ENCODE measurements at regions not wholly inside any gene's neighbourhood (a gene's known extent, or its start where the extent isn't known, plus 50 kb on each side); places are given as distances from the start of the nearest gene placed in this dataset.

- H3K9me3 ChIP-seq (ENCODE audit: control insufficient read depth, low read length): no peaks in the 10 kb centered on the region
- DNase-seq (no peak), ATAC-seq (no peak)
Measured at GRCh38 chr3:89624494-89624893, 517.1 kb downstream of the EPHA3 start.

GRCh38 chr3:89625945-89626344 is 518.5 kb downstream of the EPHA3 start:
- whole genome bisulfite sequencing: 55% methylated on average over 2 of the region's 2 CpGs
- Histone ChIP-seq H3K27ac (ENCODE audit: low read length) (no peak overlapping the region), H3K27me3 (ENCODE audit: control insufficient read depth, insufficient read depth) (no peaks in the 10 kb centered on the region), H3K9me3 (ENCODE audit: control insufficient read depth, low read length) (no peaks in the 10 kb centered on the region), H3K4me3 (ENCODE audit: low read length) (no peak overlapping the region), H3K4me1 (ENCODE audit: control insufficient read depth, insufficient read depth, low read length) (no peaks in the 10 kb centered on the region)
- no peak for DNase-seq
- ATAC-seq: no peak
- intact Hi-C loops (cut with DNase I): no loop called here

More at GRCh38 chr3:89624494-89624893, 517.1 kb downstream of the EPHA3 start:
- intact Hi-C loops (cut with DNase I): no loop called here
- H3K27me3 ChIP-seq (ENCODE audit: control insufficient read depth, insufficient read depth): no peaks in the 10 kb centered on the region
- H3K27ac ChIP-seq (ENCODE audit: low read length): no peak overlapping the region
- no peaks in the 10 kb centered on the region for H3K4me1 ChIP-seq (ENCODE audit: control insufficient read depth, insufficient read depth, low read length)
- no peak overlapping the region for H3K4me3 ChIP-seq (ENCODE audit: low read length)
- 86% methylated on average over 4 of the region's 4 CpGs for WGBS

- 47% methylated on average over 5 of the region's 5 CpGs for WGBS
- no peaks in the 10 kb centered on the region for H3K27me3 ChIP-seq (ENCODE audit: control insufficient read depth, insufficient read depth)
- H3K27ac ChIP-seq (ENCODE audit: low read length): no peak overlapping the region
- intact Hi-C loops (cut with DNase I): no loop called here
- DNase-seq (no peak), ATAC-seq (no peak)
- no peak overlapping the region for H3K4me3 ChIP-seq (ENCODE audit: low read length)
- no peaks in the 10 kb centered on the region for H3K4me1 ChIP-seq (ENCODE audit: control insufficient read depth, insufficient read depth, low read length)
- H3K9me3 ChIP-seq (ENCODE audit: control insufficient read depth, low read length): no peaks in the 10 kb centered on the region
Measured at GRCh38 chr3:89628856-89629670, 521.6 kb downstream of the EPHA3 start.

- no peak overlapping the region for H3K27ac ChIP-seq (ENCODE audit: low read length)
- intact Hi-C loops (cut with DNase I): no loop called here
Measured at GRCh38 chr3:89635137-89635536, 527.7 kb downstream of the EPHA3 start.

GRCh38 chr3:89644716-89645115 is 537.3 kb downstream of the EPHA3 start:
- WGBS: 24% methylated on average over 1 of the region's 1 CpG
- ATAC-seq (no peak), DNase-seq (no peak)
- Histone ChIP-seq H3K4me3 (ENCODE audit: low read length) (no peak overlapping the region), H3K9me3 (ENCODE audit: control insufficient read depth, low read length) (no peaks in the 10 kb centered on the region), H3K27me3 (ENCODE audit: control insufficient read depth, insufficient read depth) (no peaks in the 10 kb centered on the region), H3K4me1 (ENCODE audit: control insufficient read depth, insufficient read depth, low read length) (no peaks in the 10 kb centered on the region), H3K27ac (ENCODE audit: low read length) (no peak overlapping the region)
- intact Hi-C loops (cut with DNase I): no loop called here

More at GRCh38 chr3:89635137-89635536, 527.7 kb downstream of the EPHA3 start:
- Histone ChIP-seq H3K4me3 (ENCODE audit: low read length) (no peak overlapping the region), H3K27me3 (ENCODE audit: control insufficient read depth, insufficient read depth) (no peaks in the 10 kb centered on the region), H3K9me3 (ENCODE audit: control insufficient read depth, low read length) (no peaks in the 10 kb centered on the region), H3K4me1 (ENCODE audit: control insufficient read depth, insufficient read depth, low read length) (no peaks in the 10 kb centered on the region)
- ATAC-seq (no peak), DNase-seq (no peak)

- Histone ChIP-seq H3K27me3 (ENCODE audit: control insufficient read depth, insufficient read depth) (no peaks in the 10 kb centered on the region), H3K4me3 (ENCODE audit: low read length) (no peak overlapping the region)
- WGBS: 93% methylated on average over 5 of the region's 5 CpGs
Measured at GRCh38 chr3:89649431-89649830, 542.0 kb downstream of the EPHA3 start.

GRCh38 chr3:89654031-89654430 is 546.6 kb downstream of the EPHA3 start:
- Histone ChIP-seq H3K27me3 (ENCODE audit: control insufficient read depth, insufficient read depth) (no peaks in the 10 kb centered on the region), H3K4me3 (ENCODE audit: low read length) (no peak overlapping the region), H3K4me1 (ENCODE audit: control insufficient read depth, insufficient read depth, low read length) (no peaks in the 10 kb centered on the region), H3K27ac (ENCODE audit: low read length) (no peak overlapping the region), H3K9me3 (ENCODE audit: control insufficient read depth, low read length) (no peaks in the 10 kb centered on the region)
- DNase-seq: no peak
- intact Hi-C loops (cut with DNase I): no loop called here
- 67% methylated on average over 1 of the region's 1 CpG for WGBS
- ATAC-seq: no peak

More at GRCh38 chr3:89649431-89649830, 542.0 kb downstream of the EPHA3 start:
- intact Hi-C loops (cut with DNase I): no loop called here
- no peak for ATAC-seq
- Histone ChIP-seq H3K9me3 (ENCODE audit: control insufficient read depth, low read length) (no peaks in the 10 kb centered on the region), H3K4me1 (ENCODE audit: control insufficient read depth, insufficient read depth, low read length) (no peaks in the 10 kb centered on the region), H3K27ac (ENCODE audit: low read length) (no peak overlapping the region)
- DNase-seq: no peak

GRCh38 chr3:89656388-89656787 is 549.0 kb downstream of the EPHA3 start:
- 72% methylated on average over 1 of the region's 1 CpG for WGBS
- DNase-seq: no peak

GRCh38 chr3:89679686-89680085 is 572.3 kb downstream of the EPHA3 start:
- intact Hi-C loops (cut with DNase I): no loop called here
- Histone ChIP-seq H3K4me3 (ENCODE audit: low read length) (no peak overlapping the region), H3K4me1 (ENCODE audit: control insufficient read depth, insufficient read depth, low read length) (no peaks in the 10 kb centered on the region), H3K27ac (ENCODE audit: low read length) (no peak overlapping the region), H3K27me3 (ENCODE audit: control insufficient read depth, insufficient read depth) (no peaks in the 10 kb centered on the region), H3K9me3 (ENCODE audit: control insufficient read depth, low read length) (no peaks in the 10 kb centered on the region)
- WGBS: 87% methylated on average over 3 of the region's 3 CpGs
- no peak for ATAC-seq
- DNase-seq: no peak

More at GRCh38 chr3:89656388-89656787, 549.0 kb downstream of the EPHA3 start:
- no peak for ATAC-seq
- no peaks in the 10 kb centered on the region for H3K4me1 ChIP-seq (ENCODE audit: control insufficient read depth, insufficient read depth, low read length)
- no peak overlapping the region for H3K27ac ChIP-seq (ENCODE audit: low read length)
- no peak overlapping the region for H3K4me3 ChIP-seq (ENCODE audit: low read length)
- no peaks in the 10 kb centered on the region for H3K9me3 ChIP-seq (ENCODE audit: control insufficient read depth, low read length)
- H3K27me3 ChIP-seq (ENCODE audit: control insufficient read depth, insufficient read depth): no peaks in the 10 kb centered on the region
- intact Hi-C loops (cut with DNase I): no loop called here

GRCh38 chr3:89682556-89682955 is 575.1 kb downstream of the EPHA3 start:
- H3K4me1 ChIP-seq (ENCODE audit: control insufficient read depth, insufficient read depth, low read length): no peaks in the 10 kb centered on the region
- DNase-seq (no peak), ATAC-seq (no peak)
- 61% methylated on average over 2 of the region's 2 CpGs for WGBS
- no peak overlapping the region for H3K4me3 ChIP-seq (ENCODE audit: low read length)
- H3K27me3 ChIP-seq (ENCODE audit: control insufficient read depth, insufficient read depth): no peaks in the 10 kb centered on the region
- no peaks in the 10 kb centered on the region for H3K9me3 ChIP-seq (ENCODE audit: control insufficient read depth, low read length)
- no peak overlapping the region for H3K27ac ChIP-seq (ENCODE audit: low read length)
- intact Hi-C loops (cut with DNase I): no loop called here

GRCh38 chr3:89685731-89686130 is 578.3 kb downstream of the EPHA3 start:
- intact Hi-C loops (cut with DNase I): no loop called here
- WGBS: 94% methylated on average over 1 of the region's 1 CpG
- Histone ChIP-seq H3K4me3 (ENCODE audit: low read length) (no peak overlapping the region), H3K4me1 (ENCODE audit: control insufficient read depth, insufficient read depth, low read length) (no peaks in the 10 kb centered on the region), H3K9me3 (ENCODE audit: control insufficient read depth, low read length) (no peaks in the 10 kb centered on the region), H3K27ac (ENCODE audit: low read length) (no peak overlapping the region), H3K27me3 (ENCODE audit: control insufficient read depth, insufficient read depth) (no peaks in the 10 kb centered on the region)
- DNase-seq (no peak), ATAC-seq (no peak)

GRCh38 chr3:89690646-89691045 is 583.2 kb downstream of the EPHA3 start:
- no peaks in the 10 kb centered on the region for H3K4me1 ChIP-seq (ENCODE audit: control insufficient read depth, insufficient read depth, low read length)
- H3K9me3 ChIP-seq (ENCODE audit: control insufficient read depth, low read length): no peaks in the 10 kb centered on the region
- no peaks in the 10 kb centered on the region for H3K27me3 ChIP-seq (ENCODE audit: control insufficient read depth, insufficient read depth)
- no peak overlapping the region for H3K4me3 ChIP-seq (ENCODE audit: low read length)
- WGBS: 45% methylated on average over 2 of the region's 2 CpGs
- DNase-seq (no peak), ATAC-seq (no peak)
- no peak overlapping the region for H3K27ac ChIP-seq (ENCODE audit: low read length)
- intact Hi-C loops (cut with DNase I): no loop called here
